Body of pancreas (tissue), 4 donors: ENCODE measurements at regions not wholly inside any gene's neighbourhood (a gene's known extent, or its start where the extent isn't known, plus 50 kb on each side); places are given as distances from the start of the nearest gene placed in this dataset.

Source experiments
- POLR2A ChIP-seq, 3 donors: fragments of 450-650 bp; IDR thresholded peaks; one replicate each; pipeline ENCODE4 v1.6.1; 2016; ENCODE audit warnings: antibody characterized with exemption in 3 of 3, mild to moderate bottlenecking in 2 of 3
- TF ChIP-seq, protein P1 (sequence below), 7 experiments: fragments of 450-650 bp in 4 of 7; fragments of 200-600 bp in 3 of 7; sonication (generic) in 3 of 7; IDR thresholded peaks; one replicate each; pipeline ENCODE4 v1.5.1; 2016 to 2019; ENCODE audit warnings: antibody characterized with exemption in 7 of 7

DNA sequence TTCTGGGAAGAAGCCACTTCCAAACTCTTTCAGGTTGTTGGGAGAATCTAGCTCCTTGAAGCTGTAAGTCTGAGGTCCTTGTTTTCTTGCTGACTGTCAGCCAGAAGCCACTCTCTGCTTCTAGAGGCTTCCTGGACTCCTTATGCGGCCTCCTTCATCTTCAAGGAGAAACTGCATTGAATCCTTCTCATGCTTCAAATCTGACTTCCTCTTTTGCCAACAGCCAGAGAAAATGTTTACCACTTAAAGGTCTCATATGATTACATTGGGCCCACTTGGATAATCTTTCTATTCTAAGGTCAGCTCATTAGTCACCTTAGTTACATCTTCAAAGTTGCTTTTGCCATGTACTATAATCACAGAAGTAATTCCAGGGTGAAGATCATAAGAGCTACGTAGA is 327.0 kb downstream of the HNRNPD start:
- TF ChIP-seq, protein P1, sequence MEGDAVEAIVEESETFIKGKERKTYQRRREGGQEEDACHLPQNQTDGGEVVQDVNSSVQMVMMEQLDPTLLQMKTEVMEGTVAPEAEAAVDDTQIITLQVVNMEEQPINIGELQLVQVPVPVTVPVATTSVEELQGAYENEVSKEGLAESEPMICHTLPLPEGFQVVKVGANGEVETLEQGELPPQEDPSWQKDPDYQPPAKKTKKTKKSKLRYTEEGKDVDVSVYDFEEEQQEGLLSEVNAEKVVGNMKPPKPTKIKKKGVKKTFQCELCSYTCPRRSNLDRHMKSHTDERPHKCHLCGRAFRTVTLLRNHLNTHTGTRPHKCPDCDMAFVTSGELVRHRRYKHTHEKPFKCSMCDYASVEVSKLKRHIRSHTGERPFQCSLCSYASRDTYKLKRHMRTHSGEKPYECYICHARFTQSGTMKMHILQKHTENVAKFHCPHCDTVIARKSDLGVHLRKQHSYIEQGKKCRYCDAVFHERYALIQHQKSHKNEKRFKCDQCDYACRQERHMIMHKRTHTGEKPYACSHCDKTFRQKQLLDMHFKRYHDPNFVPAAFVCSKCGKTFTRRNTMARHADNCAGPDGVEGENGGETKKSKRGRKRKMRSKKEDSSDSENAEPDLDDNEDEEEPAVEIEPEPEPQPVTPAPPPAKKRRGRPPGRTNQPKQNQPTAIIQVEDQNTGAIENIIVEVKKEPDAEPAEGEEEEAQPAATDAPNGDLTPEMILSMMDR (IDR thresholded peaks at IDR 0.05): no peak
- TF ChIP-seq POLR2A (IDR thresholded peaks at IDR 0.05): no peak
